OCI-M2 (cell line): ENCODE measurements at regions not wholly inside any gene's neighbourhood (a gene's known extent, or its start where the extent isn't known, plus 50 kb on each side); places are given as distances from the start of the nearest gene placed in this dataset.

Source experiments
- DNase-seq: peaks from one replicate; lab custom pipeline; 2025; ENCODE audit not compliant: unreplicated experiment; lab: John Stamatoyannopoulos, UW

DNA sequence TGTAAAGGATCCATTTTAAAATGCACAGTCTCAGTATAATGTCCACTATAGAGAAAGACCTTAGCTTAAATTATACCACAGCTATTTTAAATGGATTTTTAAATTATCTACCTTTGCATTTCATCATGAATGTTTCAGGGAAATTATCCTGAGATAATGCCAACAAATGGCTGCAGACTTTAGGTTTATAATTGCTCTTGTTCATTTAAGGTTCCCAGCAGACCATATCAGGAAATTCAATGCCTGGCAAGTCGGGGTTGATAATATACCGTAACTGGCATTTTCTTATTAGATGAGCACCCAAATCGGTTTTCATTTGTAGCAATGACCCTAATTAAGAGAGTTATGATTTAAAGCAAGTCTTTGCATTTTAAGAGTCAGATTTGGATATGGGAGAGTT is 227.1 kb upstream of the ARRDC4 start:
- DNase-seq, result no peak

DNA sequence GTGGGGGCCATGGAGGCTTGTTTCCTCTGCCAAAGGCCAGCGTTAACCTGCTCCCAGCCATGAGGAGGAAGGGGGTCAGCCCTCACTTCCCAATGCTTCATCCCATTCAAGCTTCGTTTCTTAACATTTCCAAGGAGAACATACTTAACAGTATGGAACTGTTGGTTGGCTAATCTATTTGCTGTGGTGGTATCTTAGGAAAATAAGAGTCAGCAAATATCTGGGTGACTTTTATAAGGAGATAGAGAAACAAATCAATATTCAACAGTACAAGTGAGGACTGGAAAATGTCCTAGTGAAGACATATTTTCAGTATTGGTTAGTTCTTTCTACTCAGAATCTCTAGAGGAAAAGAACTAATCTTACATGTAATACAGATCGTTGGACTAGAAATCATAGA is 223.8 kb upstream of the ARRDC4 start:
- DNase-seq, result no peak

DNA sequence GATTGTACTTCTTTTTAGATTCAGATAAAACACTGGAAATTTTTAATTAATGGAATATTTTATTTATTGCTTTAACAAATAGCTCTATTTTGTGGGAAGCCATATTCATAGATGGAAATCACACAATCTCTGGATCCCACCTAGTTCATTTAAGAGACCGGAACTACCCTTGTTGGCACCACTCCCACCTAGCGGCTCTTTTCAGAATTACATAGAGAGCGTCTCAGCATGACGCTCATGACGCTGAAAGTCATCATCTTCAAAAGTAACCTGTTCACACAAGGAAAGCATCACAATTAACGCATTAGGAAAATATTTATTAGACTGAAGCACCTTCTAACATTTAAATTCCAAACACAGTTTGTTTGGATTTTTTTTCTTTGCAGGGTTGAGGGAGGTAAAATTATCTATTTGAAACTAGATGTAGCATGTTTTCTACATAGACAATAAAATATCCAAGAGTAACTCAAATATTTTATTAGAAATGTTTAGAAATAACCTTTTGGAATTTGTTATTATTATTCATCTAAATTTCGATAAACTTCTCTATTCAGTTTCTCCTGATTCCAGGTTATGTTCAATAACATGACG is 214.9 kb upstream of the ARRDC4 start:
- DNase-seq, result no peak

DNA sequence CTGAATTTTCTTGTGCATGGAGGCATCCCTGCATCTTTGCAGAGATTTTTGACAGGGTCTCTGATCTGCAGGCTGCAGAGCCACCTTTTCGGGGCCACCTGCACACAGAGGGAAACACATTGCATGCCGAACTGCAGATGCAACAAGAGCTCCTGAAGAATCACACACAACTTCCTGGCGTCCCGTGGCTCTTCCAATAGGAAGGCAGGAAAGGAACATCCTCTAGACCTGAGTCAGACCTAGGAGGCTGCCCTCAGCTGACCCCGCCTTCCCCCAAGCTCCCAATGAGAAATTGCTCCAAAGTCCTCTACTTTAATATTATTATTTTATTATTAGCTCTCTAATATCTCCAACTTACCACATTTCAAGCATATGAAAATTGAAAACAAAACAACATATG is 213.2 kb upstream of the ARRDC4 start:
- DNase-seq, result no peak

DNA sequence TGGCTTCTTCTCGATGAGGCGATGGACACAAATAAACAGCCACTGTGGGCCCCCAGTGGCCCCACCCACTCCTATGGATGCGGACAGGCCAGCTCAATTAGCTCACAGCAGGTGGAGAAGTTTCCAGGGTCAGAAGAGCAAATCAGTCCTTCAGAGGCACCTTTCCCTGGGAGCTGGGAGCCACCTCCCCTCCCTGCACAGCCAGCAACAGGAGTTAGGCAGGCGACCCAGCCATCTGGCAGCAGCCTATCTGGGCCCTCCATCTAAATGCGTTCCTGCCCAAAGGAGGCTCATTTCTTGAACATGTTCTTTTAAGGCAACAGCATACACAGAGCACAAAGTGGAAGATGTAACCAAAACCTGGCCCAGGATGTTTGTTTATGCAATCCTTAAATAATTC is 211.9 kb upstream of the ARRDC4 start:
- no peak for DNase-seq

DNA sequence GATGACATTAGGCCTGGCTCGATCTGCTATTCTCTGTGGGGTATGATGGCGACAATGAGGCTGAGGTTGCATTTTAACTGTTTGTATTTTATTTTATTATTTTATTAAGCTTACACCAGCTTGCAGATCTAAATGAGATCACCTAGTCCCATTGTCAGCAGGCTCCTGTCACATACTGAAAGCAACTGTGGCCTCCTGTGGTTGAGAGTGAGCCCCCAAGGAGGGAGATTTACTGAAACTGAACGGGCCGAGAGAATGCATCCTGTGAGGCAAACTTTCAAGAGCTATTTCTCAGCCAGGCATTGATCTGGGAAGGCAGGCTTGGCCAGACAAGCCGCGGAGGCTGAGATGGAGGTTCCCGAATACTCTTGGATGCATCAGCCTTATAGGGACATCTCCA is 210.4 kb upstream of the ARRDC4 start:
- no peak for DNase-seq

DNA sequence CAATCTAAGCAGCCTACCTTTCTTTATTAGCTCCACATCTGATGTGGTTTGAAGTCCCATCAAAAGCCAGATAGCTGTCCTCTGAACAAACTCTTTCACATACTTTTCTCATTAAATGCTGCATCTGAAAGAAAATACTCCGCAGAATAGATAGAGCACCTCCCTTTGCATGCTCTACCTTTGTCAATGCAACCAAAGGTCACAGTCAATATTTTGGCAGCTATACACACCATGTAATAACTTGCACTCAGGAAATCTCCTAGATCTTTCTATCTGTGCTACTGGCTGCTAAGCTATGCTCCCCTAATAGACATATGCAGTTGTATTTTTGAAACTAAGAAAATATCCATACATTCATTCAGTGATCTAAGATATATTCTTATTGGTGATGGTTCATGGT is 204.8 kb upstream of the ARRDC4 start:
- DNase-seq, result no peak

DNA sequence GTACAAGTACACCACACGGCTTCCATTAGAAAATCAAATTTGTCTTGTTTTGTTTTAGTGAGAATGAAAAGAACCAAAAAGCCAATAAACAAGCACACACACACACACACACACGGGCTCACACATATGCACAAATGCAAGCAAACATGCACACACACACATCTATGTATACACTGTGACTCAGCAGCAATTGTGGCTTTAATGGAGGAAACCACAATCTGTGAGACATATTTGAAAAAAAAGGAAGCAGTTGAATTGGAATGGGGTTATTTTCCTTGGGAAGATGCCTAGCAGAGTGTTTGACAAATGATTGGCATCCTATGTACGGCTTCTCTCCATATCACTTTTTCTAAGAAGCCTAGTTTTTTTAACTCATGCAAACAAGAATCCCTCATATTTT is 201.1 kb upstream of the ARRDC4 start:
- no peak for DNase-seq

DNA sequence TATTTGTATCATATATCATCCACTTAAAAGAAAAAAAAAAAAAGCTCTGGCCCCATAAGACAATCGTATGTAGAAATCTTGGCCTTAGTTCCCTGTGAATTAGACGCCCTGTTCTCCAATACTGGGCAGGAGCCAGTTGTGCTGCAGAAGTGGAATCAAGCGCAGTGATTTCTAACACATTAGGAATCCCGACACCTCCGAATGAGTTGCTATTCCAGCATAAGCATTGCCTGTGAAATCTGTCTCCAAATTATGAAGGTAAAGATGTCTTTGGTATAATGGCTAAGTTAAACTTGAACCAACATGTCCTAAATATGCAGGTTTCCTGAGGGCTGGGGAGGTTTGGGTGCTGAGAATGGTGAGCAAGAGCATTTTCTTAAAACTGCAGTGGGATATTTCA is 199.4 kb upstream of the ARRDC4 start:
- no peak for DNase-seq

DNA sequence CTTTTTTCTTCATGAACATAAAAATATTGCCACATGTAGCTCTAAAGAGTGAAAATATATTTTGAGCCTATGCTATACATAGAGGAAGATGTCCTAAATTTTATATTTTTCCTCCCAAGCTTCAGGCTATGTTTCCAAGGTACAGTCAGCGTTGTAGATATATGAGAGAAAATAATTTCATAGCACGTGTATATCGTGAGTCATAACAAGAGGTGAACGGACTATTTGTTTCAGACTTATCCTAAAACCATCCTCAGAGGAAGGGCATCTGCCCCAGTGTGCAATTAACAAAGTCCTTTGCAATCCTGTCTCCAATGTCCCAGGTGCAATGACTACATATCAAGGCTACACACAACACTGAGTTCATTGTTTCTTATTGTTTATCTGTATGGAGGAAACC is 177.3 kb upstream of the ARRDC4 start:
- no peak for DNase-seq

DNA sequence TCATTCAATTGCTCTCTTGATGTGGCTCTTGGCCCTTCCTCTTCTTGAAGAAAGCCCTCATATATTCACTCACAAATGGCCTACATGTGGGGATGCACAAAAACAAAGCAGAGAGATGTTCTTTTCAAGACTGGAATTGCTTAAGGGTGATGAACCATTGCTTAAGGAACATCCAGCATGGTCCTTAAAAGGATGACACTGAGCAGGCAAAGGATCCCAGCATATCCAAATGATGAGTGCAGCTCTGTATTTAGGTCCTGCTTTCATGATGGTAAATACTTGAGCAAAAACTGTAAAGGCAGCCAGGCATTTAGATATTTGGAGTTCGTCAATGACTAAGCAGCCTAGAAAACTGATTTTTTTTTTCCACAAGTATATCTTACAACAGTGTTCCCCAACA is 173.8 kb upstream of the ARRDC4 start:
- DNase-seq, result no peak

DNA sequence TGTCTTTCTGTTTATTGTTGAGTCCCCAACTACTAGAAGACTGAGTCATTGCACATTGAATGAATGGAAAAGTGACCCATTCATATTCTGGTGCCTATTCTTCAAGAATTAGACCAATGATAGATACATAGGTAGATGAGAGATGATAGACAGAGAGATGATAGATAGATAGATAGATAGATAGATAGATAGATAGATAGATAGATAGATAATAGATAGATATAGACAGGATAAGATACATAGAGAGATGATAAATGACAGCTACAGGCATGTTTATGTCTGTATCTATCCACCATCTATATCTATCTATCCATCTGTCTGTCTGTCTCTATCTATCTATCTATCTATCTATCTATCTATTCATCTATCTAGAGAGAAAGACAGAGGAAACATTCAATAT is 170.3 kb upstream of the ARRDC4 start:
- no peak for DNase-seq

DNA sequence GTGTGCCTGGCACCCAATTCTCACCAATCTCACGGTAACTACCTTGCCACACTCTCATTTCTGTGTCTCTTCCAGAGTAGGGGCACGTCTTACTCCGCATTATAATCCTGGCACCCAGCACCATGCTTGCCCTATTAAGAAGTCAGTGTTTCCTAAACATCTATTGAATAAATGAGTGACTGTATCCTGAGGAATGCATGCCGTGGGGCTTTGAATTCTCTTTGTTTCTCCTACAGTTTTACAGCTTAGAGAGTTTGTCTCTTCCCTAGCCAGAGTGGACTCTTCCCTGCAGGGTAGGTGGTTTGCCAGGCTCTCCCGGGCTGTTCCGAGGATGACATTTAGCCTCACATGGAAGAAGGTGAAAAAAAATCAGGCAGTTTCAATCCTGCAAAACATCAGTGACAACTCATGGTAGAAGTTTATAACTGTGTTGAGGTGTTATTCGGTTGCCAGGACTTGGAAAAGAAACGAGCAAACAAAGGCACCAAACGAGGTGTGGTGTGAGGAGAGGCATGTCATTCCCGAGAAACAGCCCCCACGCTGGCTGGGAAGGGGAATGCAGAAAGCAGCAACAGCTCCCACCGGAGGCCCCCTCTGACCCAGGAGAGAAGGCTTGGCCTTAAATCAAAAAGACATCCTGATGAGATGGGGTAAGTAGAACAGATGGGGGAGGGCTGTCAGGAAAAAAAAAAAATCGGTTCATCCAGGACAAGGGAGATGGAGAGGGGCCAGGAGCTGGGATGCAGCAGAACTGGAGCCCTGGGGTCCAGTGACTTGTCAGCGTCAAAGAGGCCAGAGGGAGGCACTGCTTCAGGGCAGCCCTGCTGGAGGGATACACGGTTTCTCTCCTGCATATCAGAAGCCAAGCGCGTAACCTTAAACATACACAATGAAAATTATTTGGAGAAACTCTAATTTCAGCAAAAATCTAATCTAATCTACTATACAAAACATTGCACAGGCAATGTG is 168.4 kb upstream of the ARRDC4 start:
- no peak for DNase-seq

DNA sequence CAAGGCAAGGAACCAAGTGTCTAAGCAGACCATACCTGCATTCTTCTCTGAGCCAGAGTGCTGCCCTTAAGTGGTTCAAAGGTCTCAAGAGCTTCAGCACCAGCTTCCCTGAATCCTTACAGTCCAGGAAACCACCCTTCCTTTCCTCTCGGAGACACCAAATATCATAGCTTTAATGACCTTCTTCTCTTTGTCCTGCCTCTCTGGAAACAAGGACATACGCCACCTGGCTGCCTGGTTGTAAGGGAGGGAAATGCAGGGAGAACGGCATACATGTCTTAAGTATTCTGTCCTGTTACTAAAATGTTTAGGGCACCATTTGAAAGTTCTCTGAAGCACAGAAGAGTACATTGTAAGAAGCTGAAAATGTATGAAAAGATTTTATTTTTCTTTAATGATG is 155.6 kb upstream of the ARRDC4 start:
- DNase-seq, result no peak

DNA sequence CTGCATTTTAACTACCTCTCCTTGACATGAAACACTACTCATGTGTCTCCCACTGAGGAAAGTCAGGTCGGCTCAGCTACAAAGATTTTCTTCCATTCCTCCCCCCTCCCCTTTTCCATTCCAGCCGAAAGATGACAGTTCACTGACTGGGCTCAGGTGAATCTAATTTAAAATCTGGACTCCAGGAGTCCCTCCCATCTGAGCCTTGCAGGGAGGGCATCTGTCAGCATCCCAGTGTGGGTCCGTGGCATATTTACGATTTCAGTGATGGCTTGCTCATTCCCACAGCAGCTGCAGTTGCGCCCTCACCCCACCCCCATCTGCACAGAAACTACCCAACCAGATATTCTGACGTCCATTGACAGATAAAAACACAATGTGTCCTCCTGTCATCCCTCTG is 153.7 kb upstream of the ARRDC4 start:
- no peak for DNase-seq

DNA sequence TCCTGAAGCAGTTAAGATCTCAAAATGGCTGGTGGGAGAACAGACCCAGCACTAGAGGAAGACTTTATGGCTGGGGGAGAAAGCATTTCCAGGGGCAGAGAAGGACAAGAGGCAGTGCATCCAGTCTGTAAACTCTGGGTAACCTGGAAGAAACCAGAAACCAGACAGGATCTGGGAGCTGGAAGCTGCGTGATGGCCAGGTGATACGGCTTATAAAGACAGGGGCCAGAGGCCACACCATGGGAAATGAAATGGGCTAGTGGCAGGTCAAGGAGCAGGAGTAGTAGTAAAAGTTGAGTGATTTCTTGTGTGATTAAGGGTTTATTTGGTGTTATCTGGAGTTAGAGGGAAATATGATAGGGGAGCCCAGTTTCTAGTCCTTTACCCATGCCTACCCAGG is 144.7 kb upstream of the ARRDC4 start:
- no peak for DNase-seq

DNA sequence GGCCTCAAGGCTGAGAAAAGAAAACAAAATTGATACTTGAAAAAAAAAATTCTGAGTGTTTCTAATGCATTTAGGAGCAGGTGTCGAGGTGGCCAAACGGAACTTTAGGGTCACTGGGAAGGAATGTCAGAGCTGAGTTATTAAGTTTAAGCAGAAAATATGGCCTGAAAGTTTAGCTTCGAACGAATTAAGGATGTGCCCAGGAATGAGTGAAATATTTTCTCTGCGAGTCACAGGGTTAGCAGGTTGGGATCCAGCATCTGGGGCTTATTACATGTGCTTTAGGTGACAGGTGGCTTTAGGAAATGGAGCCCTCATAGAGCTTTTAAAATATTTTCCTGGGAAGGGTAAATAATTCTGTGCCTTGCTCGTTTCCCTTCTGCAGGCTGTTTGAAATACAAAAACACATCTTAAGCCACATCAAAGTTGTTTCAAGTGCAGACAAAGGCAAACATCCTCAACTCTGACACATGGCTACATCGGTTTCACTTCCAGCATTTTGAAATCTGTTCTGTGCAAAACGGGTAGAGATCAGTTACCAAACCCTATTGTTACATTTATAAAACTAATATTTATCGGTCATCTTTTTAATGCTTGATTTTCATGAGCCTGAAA is 143.1 kb upstream of the ARRDC4 start:
- no peak for DNase-seq

DNA sequence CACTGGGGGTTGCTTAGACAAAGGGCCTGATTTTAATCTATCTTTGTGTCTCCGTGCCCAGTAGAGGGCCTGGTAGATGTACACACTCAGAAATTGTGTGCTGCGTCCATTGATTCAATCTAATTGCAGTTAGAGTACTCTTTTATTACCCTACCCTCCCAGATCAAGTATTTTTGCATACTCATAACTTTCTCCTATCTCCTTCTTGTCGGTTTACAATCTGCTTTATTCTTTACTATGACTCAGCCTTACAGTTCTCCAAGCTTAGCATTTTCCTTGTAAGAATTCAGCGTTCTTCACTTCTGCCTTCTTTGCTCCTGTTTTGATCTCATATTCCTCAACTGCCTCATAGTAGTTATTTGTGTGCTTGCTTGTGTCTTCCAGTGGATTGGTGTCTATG is 124.5 kb upstream of the ARRDC4 start:
- DNase-seq, result no peak

DNA sequence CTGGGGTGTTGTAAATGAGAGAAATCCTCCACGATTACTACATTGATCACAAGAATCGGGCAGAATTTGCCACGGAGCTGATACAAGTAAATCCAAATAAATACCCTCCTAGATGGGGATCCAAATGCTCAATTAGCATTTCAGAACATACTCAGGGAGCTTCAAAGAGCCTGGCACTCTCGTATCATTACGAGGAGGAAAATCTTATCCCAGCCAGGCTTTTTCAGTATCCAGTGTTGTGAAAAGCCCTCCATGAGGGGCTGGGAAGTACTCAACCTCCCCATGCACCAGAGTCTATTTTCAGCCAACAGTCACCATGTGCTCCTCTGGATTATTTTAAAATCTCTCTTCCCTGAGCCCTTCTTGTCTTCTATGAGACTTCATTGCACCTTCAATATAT is 122.6 kb upstream of the ARRDC4 start:
- DNase-seq, result no peak

DNA sequence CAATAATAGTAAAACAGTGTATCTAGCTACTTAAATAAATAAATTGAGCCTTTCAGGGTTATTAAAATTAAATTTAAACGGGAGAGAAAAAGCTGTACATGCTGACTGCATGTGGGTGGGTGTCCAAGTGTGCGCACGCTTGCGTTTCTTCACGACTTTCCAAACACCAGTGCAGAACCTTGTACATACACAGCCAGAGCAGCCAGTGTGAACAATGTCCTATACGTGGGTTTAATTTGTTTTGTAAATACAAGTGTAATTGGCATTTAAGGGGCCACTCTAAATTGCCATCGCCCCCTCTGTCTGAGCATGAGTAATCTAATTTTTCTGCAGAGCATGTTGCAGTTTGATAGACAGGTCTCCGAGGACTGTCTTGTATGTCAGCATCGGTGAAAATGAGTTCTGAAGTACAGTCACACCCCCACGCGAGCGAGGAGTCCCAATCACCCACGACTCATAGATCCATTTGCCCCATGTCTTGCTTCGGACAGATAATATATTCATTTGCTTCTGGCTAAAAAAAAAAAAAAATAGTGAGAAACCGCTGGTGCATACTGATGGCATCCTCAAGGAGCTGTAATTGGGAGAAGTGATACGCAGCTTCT is 121.8 kb upstream of the ARRDC4 start:
- no peak for DNase-seq

DNA sequence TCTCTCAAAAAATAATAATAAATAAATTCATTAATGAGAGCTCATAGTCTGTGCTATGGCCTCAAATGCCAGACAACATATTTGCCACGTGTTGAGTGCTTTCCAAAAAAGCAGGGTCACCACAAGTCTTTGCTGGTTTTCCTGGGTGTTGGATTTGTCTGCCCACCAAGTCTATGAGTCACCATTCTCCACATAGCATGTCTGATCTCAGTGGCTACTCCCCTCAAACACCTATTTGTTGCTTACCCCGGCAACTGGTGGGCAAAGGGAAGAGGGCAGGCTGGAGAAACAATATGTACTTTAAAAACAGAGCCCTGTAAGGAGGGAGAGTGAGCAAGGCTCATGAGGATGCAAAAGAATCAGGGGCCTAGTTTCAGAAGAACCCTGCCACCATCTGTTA is 120.0 kb upstream of the ARRDC4 start:
- no peak for DNase-seq

DNA sequence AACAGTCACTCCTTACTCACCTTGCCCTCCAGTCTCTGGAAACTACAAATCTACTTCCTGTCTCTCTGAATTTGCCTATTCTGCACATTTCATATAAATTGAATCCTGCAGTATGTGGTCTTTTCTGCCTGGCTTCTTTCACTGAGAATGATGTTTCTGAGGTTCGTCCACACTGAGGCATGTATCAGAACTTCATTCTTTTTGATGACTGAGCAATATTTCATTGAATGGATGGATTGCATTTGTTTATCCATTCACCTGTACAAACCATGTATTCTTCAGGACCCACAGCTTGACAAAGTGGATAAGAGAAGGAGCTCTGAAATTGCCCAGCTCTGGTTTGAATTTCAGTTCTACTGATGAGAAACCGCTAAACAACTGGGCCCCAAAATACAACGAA is 118.9 kb upstream of the ARRDC4 start:
- DNase-seq, result no peak
